HL-60/S4 treated with phorbol 12-myristate 13-acetate at 8.2 ng/mL for 4 days and 3 days (cell line): ENCODE measurements at regions not wholly inside any gene's neighbourhood (a gene's known extent, or its start where the extent isn't known, plus 50 kb on each side); places are given as distances from the start of the nearest gene placed in this dataset.

Experiments used
- in situ Hi-C: fragments of 300-500 bp; cut with MboI; formaldehyde crosslinking; loops from 2 replicates; pipeline ENCODE4 v1.15.0; 2022; ENCODE audit warnings: low sequenced_read_pairs

- in situ Hi-C loops: no loop called here
These were observed 54.6 kb downstream of the ZFP36L2 start for GRCh38 chr2:43171789-43172188.

- in situ Hi-C loops: no loop called here
These were observed 55.9 kb downstream of the ZFP36L2 start for GRCh38 chr2:43170405-43171105.

GRCh38 chr2:43169987-43170386 lies 56.4 kb downstream of the ZFP36L2 start:
- in situ Hi-C loops: no loop called here

GRCh38 chr2:43169099-43169945 lies 57.1 kb downstream of the ZFP36L2 start:
- in situ Hi-C loops: no loop called here

GRCh38 chr2:43168016-43168369 lies 58.4 kb downstream of the ZFP36L2 start:
- in situ Hi-C loops: no loop called here

GRCh38 chr2:43165378-43166069 lies 60.9 kb downstream of the ZFP36L2 start:
- in situ Hi-C loops: no loop called here

GRCh38 chr2:43164686-43165085 lies 61.7 kb downstream of the ZFP36L2 start:
- in situ Hi-C loops: no loop called here

- in situ Hi-C loops: no loop called here
These were observed 62.7 kb downstream of the ZFP36L2 start for GRCh38 chr2:43163584-43164270.

- in situ Hi-C loops: no loop called here
These were observed 64.0 kb downstream of the ZFP36L2 start for GRCh38 chr2:43162511-43162776.

GRCh38 chr2:43161650-43162510 lies 64.5 kb downstream of the ZFP36L2 start:
- in situ Hi-C loops: no loop called here

- in situ Hi-C loops: no loop called here
These were observed 65.6 kb downstream of the ZFP36L2 start for GRCh38 chr2:43160778-43161177.

GRCh38 chr2:43159797-43160196 lies 66.6 kb downstream of the ZFP36L2 start:
- in situ Hi-C loops: no loop called here

- in situ Hi-C loops: no loop called here
These were observed 68.0 kb downstream of the ZFP36L2 start for GRCh38 chr2:43158259-43158880.

GRCh38 chr2:43157506-43158246 lies 68.7 kb downstream of the ZFP36L2 start:
- in situ Hi-C loops: no loop called here

GRCh38 chr2:43155851-43156411 lies 70.5 kb downstream of the ZFP36L2 start:
- in situ Hi-C loops: no loop called here

GRCh38 chr2:43154685-43155084 lies 71.7 kb downstream of the ZFP36L2 start:
- in situ Hi-C loops: no loop called here

- in situ Hi-C loops: no loop called here
These were observed 73.4 kb downstream of the ZFP36L2 start for GRCh38 chr2:43152741-43153647.

- in situ Hi-C loops: no loop called here
These were observed 74.2 kb downstream of the ZFP36L2 start for GRCh38 chr2:43152186-43152585.
